Neuronal stem cell (in vitro differentiated cells): ENCODE measurements at regions not wholly inside any gene's neighbourhood (a gene's known extent, or its start where the extent isn't known, plus 50 kb on each side); places are given as distances from the start of the nearest gene placed in this dataset.

Experiments
- DNase-seq: peaks from one replicate; pipeline ENCODE4 v3.0.0-alpha.2; 2013; ENCODE audit warnings: low spot score
- H2AFZ ChIP-seq: one replicate; pipeline ENCODE4 v1.6.1; 2013; ENCODE audit warnings: mild to moderate bottlenecking, low read length, inconsistent platforms
- H2AK5ac ChIP-seq: 2 replicates; pipeline ENCODE4 v1.6.1; 2013; ENCODE audit warnings: low read depth, mild to moderate bottlenecking, inconsistent platforms, low read length, moderate library complexity, mixed read lengths
- H2BK120ac ChIP-seq: 2 replicates; pipeline ENCODE4 v1.6.1; 2013; ENCODE audit warnings: low read depth, mild to moderate bottlenecking, inconsistent platforms, low read length, moderate library complexity, mixed read lengths
- H2BK12ac ChIP-seq: one replicate; pipeline ENCODE4 v1.6.1; 2013; ENCODE audit warnings: low read length, inconsistent platforms
- H2BK15ac ChIP-seq: 2 replicates; pipeline ENCODE4 v1.6.1; 2013; ENCODE audit warnings: mild to moderate bottlenecking, low read length, inconsistent platforms, mixed read lengths
- H2BK5ac ChIP-seq: one replicate; pipeline ENCODE4 v1.6.1; 2013; ENCODE audit warnings: inconsistent platforms, mild to moderate bottlenecking, low read length, moderate library complexity
- H3K14ac ChIP-seq: one replicate; pipeline ENCODE4 v1.6.1; 2013; ENCODE audit warnings: low read length, inconsistent platforms
- H3K18ac ChIP-seq: 2 replicates; pipeline ENCODE4 v1.6.1; 2013; ENCODE audit warnings: low read length, inconsistent platforms
- H3K23ac ChIP-seq: 2 replicates; pipeline ENCODE4 v1.6.1; 2013; ENCODE audit warnings: low read depth, mild to moderate bottlenecking, mixed read lengths, low read length, inconsistent platforms; ENCODE audit not compliant: poor library complexity
- H3K27ac ChIP-seq: replicated peaks from 3 replicates; pipeline ENCODE4 v1.5.1; 2013; ENCODE audit warnings: low read length, inconsistent platforms
- H3K27me3 ChIP-seq, 3 experiments: 2 replicates each; pipeline ENCODE4 v1.6.1; 2013; ENCODE audit warnings: low read length in 3 of 3, mild to moderate bottlenecking in 2 of 3, inconsistent platforms in 1 of 3, low read depth in 1 of 3, mixed read lengths in 1 of 3, moderate library complexity in 1 of 3; ENCODE audit not compliant: control insufficient read depth in 3 of 3, insufficient read depth in 3 of 3
- H3K36me3 ChIP-seq, 2 donors: replicated peaks in 1 of 2; 2 replicates each; pipeline ENCODE4 v1.6.1; 2013; ENCODE audit warnings: low read length in 2 of 2; ENCODE audit not compliant: control insufficient read depth in 2 of 2, insufficient read depth in 2 of 2
- H3K4ac ChIP-seq: 2 replicates; pipeline ENCODE4 v1.6.1; 2013; ENCODE audit warnings: inconsistent platforms, mild to moderate bottlenecking, low read length, moderate library complexity
- H3K4me1 ChIP-seq, 2 donors: 1 replicate in 1 of 2; 2 replicates in 1 of 2; pipeline ENCODE4 v1.6.1; 2013; ENCODE audit warnings: low read length in 2 of 2, low read depth in 1 of 2; ENCODE audit not compliant: control insufficient read depth in 2 of 2, insufficient read depth in 1 of 2
- H3K4me2 ChIP-seq: one replicate; pipeline ENCODE4 v1.6.1; 2013; ENCODE audit warnings: mild to moderate bottlenecking, low read length, inconsistent platforms; ENCODE audit not compliant: insufficient read depth, poor library complexity, severe bottlenecking
- H3K4me3 ChIP-seq, 2 donors: 2 replicates each; pipeline ENCODE4 v1.5.1; 2013; ENCODE audit warnings: low read length in 2 of 2, mild to moderate bottlenecking in 2 of 2, inconsistent platforms in 1 of 2, moderate library complexity in 1 of 2
- H3K79me1 ChIP-seq: one replicate; pipeline ENCODE4 v1.6.1; 2013; ENCODE audit warnings: low read depth, mild to moderate bottlenecking, inconsistent platforms, low read length, moderate library complexity
- H3K9ac ChIP-seq: one replicate; pipeline ENCODE4 v1.6.1; 2013; ENCODE audit warnings: mild to moderate bottlenecking, low read depth, low read length, inconsistent platforms; ENCODE audit not compliant: poor library complexity
- H3K9me3 ChIP-seq, 2 donors: replicated peaks in 1 of 2; 2 replicates each; pipeline versions ENCODE3 to v1.6.1; 2013; ENCODE audit warnings: low read length in 2 of 2, mild to moderate bottlenecking in 2 of 2, inconsistent platforms in 1 of 2, low read depth in 1 of 2, mixed read lengths in 1 of 2, moderate library complexity in 1 of 2; ENCODE audit not compliant: control insufficient read depth in 2 of 2, insufficient read depth in 1 of 2
- H4K8ac ChIP-seq: one replicate; pipeline ENCODE4 v1.6.1; 2013; ENCODE audit warnings: low read depth, mild to moderate bottlenecking, inconsistent platforms, low read length, moderate library complexity
- H4K91ac ChIP-seq: one replicate; pipeline ENCODE4 v1.6.1; 2013; ENCODE audit warnings: low read length, low read depth, mild to moderate bottlenecking, inconsistent platforms; ENCODE audit not compliant: poor library complexity
- WGBS, 2 donors: extraction: QIAGEN DNeasy Blood & Tissue Kit; methylation state at CpG; one replicate each; pipeline ENCODE4 v1.1.7; 2013; ENCODE audit warnings: missing lambda C conversion rate in 2 of 2, mixed read lengths in 1 of 2; ENCODE audit not compliant: insufficient read length in 2 of 2, insufficient replicate concordance in 1 of 2; ENCODE audit errors: extremely low coverage in 2 of 2; 5-methylcytosine and 5-hydroxymethylcytosine counted together

DNA sequence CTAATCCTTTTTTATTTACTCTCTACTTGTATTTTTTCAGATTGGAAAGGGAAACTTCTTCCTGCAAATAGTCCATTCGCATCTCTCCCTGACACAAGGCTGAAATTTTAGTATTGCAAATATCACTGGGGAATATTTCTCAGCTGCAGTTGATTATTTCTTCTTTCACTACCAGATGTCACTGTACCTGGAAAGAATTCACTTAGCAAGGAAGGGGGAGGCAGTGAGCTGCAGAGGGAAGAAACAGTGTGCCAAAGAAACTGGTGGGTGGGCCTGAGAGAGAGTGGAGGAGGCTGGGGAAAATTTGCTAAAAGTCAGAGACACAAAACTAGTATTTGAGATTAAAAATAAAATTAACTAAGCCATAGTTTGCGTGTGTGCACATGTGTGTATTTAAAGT is 142.3 kb upstream of the STT3B start:
- Histone ChIP-seq H3K36me3 (no peaks in the 10 kb centered on the region), H2BK12ac (no peak overlapping the region), H4K8ac (no peak overlapping the region), H3K18ac (no peak overlapping the region), H3K4me3 (no peak overlapping the region), H2BK5ac (no peak overlapping the region), H3K4me2 (no peak overlapping the region), H3K4me1 (peaks cover 8 to 10% of the 10 kb centered on the region in 2 donors), H3K9ac (no peak overlapping the region), H3K23ac (no peak overlapping the region), H4K91ac (no peak overlapping the region), H2BK15ac (no peak overlapping the region), H3K4ac (no peak overlapping the region), H3K79me1 (no peaks in the 10 kb centered on the region), H3K9me3 (no peaks in the 10 kb centered on the region), H2AFZ (no peak overlapping the region), H3K27ac (no peak overlapping the region), H3K27me3 (no peaks in the 10 kb centered on the region), H3K14ac (no peak overlapping the region), H2AK5ac (no peak overlapping the region), H2BK120ac (no peak overlapping the region)
- no CpG with 5 or more reads among the region's 2 CpGs for WGBS, 2 donors
- DNase-seq: no peak

- no peak overlapping the region for H3K18ac ChIP-seq
- peak overlapping the region; percentile 4 for H2AFZ ChIP-seq
- no peak overlapping the region for H3K4me3 ChIP-seq
- H3K79me1 ChIP-seq: no peaks in the 10 kb centered on the region
- H3K9me3 ChIP-seq: no peaks in the 10 kb centered on the region
- H3K4ac ChIP-seq: no peak overlapping the region
- no CpG with 5 or more reads among the region's 3 CpGs for WGBS, 2 donors
- no peak overlapping the region for H2AK5ac ChIP-seq
- no peak overlapping the region for H4K91ac ChIP-seq
- no peak overlapping the region for H2BK15ac ChIP-seq
- no peak overlapping the region for H3K9ac ChIP-seq
- no peak overlapping the region for H2BK120ac ChIP-seq
- H3K27me3 ChIP-seq: no peaks in the 10 kb centered on the region
- no peak overlapping the region for H3K14ac ChIP-seq
- no peak overlapping the region for H3K23ac ChIP-seq
- peaks cover 8 to 10% of the 10 kb centered on the region in 2 donors for H3K4me1 ChIP-seq
- peak; percentile 32 for DNase-seq
- no peak overlapping the region for H2BK5ac ChIP-seq
- H3K4me2 ChIP-seq: no peak overlapping the region
- no peaks in the 10 kb centered on the region for H3K36me3 ChIP-seq
- H3K27ac ChIP-seq: peak overlapping the region; percentile 8
- no peak overlapping the region for H4K8ac ChIP-seq
- H2BK12ac ChIP-seq: no peak overlapping the region
Observed at GRCh38 chr3:31391150-31391549, 141.6 kb upstream of the STT3B start.

DNA sequence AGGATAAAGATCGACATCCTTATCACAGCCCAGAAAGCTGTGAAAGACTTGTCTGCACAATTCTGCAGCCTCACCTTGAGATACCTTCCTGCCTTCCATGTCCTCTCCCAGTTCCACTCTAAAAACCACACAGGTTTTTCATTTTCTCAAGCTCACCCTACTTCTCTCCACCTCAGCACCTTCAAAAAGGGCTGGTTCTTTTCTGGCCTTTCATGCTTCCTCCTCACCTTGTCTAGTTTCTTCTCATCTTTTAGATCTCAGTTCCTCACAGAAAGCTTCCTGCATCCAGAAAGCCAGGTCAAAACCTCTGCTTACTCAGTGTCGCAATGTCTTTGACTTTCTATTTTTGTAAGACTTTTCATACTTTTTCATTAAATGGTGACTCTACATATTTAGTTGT is 140.2 kb upstream of the STT3B start:
- Histone ChIP-seq H3K27ac (no peak overlapping the region), H3K4ac (no peak overlapping the region), H2AK5ac (no peak overlapping the region), H4K8ac (no peak overlapping the region), H2AFZ (no peak overlapping the region), H3K18ac (no peak overlapping the region), H2BK15ac (no peak overlapping the region), H3K27me3 (no peaks in the 10 kb centered on the region), H3K4me1 (peaks cover 8 to 10% of the 10 kb centered on the region in 2 donors), H3K36me3 (no peaks in the 10 kb centered on the region), H3K4me3 (no peak overlapping the region), H3K79me1 (no peaks in the 10 kb centered on the region), H3K4me2 (no peak overlapping the region), H3K9me3 (no peaks in the 10 kb centered on the region), H3K14ac (no peak overlapping the region), H2BK12ac (no peak overlapping the region), H3K9ac (no peak overlapping the region), H2BK5ac (no peak overlapping the region), H2BK120ac (no peak overlapping the region), H4K91ac (no peak overlapping the region), H3K23ac (no peak overlapping the region)
- no CpG with 5 or more reads among the region's 2 CpGs for WGBS, 2 donors
- DNase-seq: no peak

- Histone ChIP-seq H3K14ac (no peak overlapping the region), H3K23ac (no peak overlapping the region)
Observed at GRCh38 chr3:31399271-31399670, 133.5 kb upstream of the STT3B start.

More at GRCh38 chr3:31399271-31399670, 133.5 kb upstream of the STT3B start:
- no peak overlapping the region for H3K9ac ChIP-seq
- no CpG with 5 or more reads among the region's 1 CpG for WGBS, 2 donors
- H3K4ac ChIP-seq: no peak overlapping the region
- H3K4me2 ChIP-seq: no peak overlapping the region
- H4K91ac ChIP-seq: no peak overlapping the region
- no peak overlapping the region for H3K4me3 ChIP-seq
- no peak overlapping the region for H2BK15ac ChIP-seq
- H3K79me1 ChIP-seq: no peaks in the 10 kb centered on the region
- H2BK120ac ChIP-seq: no peak overlapping the region
- peaks cover 0 to 3% of the 10 kb centered on the region in 2 donors for H3K4me1 ChIP-seq
- H4K8ac ChIP-seq: no peak overlapping the region
- H2BK5ac ChIP-seq: no peak overlapping the region
- H3K27me3 ChIP-seq: no peaks in the 10 kb centered on the region
- H3K9me3 ChIP-seq: peaks cover 0 to 5% of the 10 kb centered on the region in 2 donors
- no peak overlapping the region for H2AK5ac ChIP-seq
- DNase-seq: no peak
- no peak overlapping the region for H3K18ac ChIP-seq
- no peak overlapping the region for H2BK12ac ChIP-seq
- H3K27ac ChIP-seq: no peak overlapping the region
- no peak overlapping the region for H2AFZ ChIP-seq
- H3K36me3 ChIP-seq: no peaks in the 10 kb centered on the region
